Esophagus muscularis mucosa (tissue), 4 donors: ENCODE measurements at regions not wholly inside any gene's neighbourhood (a gene's known extent, or its start where the extent isn't known, plus 50 kb on each side); places are given as distances from the start of the nearest gene placed in this dataset.

ENCODE experiments used
- CTCF ChIP-seq, 3 experiments: fragments of 200-600 bp in 2 of 3; fragments of 450-650 bp in 1 of 3; sonication (generic) in 2 of 3; IDR thresholded peaks; one replicate each; pipeline ENCODE4 v1.5.1; 2017 to 2019; ENCODE audit warnings: antibody characterized with exemption in 3 of 3, mild to moderate bottlenecking in 2 of 3, moderate library complexity in 1 of 3
- EP300 ChIP-seq: sonication (generic); formaldehyde crosslinking; IDR thresholded peaks from one replicate; pipeline ENCODE4 v1.6.1; 2017; ENCODE audit warnings: antibody characterized with exemption
- POLR2A ChIP-seq: fragments of 450-650 bp; IDR thresholded peaks from one replicate; pipeline ENCODE4 v1.6.1; 2017; ENCODE audit warnings: antibody characterized with exemption, moderate library complexity, mild to moderate bottlenecking, low read depth
- POLR2AphosphoS5 ChIP-seq, 2 donors: sonication (generic); formaldehyde crosslinking; IDR thresholded peaks; one replicate each; pipeline ENCODE4 v1.6.1; 2017; ENCODE audit warnings: antibody characterized with exemption in 2 of 2

GRCh38 chr10:4025339-4025738, 240.3 kb upstream of the KLF6 start:
- TF ChIP-seq CTCF (IDR thresholded peaks at IDR 0.05) (no peak), EP300 (no peak), POLR2AphosphoS5 (IDR thresholded peaks at IDR 0.05) (no peak), POLR2A (no peak)
